ENCODE measurements at regions not wholly inside any gene's neighbourhood (a gene's known extent, or its start where the extent isn't known, plus 50 kb on each side); places are given as distances from the start of the nearest gene placed in this dataset.

DNA sequence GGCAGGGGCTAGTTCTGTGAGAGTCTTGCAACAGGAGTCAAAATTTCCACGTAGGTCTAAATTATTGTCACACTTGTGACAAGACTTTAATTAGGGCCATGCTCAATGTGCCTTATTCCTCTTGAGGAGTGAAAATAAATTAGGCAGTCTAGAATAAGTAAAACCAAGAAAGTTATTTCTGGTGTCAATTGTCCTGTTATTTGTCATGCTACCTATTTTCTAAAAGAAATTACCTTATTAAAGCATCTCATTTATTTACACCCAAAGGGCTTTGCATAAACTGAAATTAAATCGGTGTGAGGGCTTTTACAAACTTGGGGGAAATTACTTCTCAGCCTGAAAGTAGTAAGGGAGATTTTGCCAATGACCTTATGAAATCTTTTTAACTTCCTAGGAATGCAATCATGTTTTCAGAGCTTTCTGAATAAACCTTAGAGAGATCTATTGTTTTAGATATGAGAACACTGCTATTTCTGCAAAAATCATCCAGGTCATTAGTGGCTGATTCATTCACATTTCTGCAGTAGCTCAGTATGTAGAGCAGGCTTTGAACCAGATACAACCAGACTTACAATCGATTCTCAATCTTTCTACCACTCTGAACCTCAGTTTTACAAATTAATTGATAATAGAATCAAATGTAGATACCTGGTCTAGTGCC lies 221.2 kb upstream of the SAMSN1 start:
- no peaks in the 10 kb centered on the region for H3K27me3 ChIP-seq (ENCODE audit: control insufficient read depth, insufficient read depth)
- ATAC-seq (no peak), DNase-seq (no peak)
- H3K27ac ChIP-seq (ENCODE audit: low read length) = no peak overlapping the region
- no peaks in the 10 kb centered on the region for H3K9me3 ChIP-seq (ENCODE audit: control insufficient read depth, low read length)
- no peaks in the 10 kb centered on the region for H3K4me1 ChIP-seq (ENCODE audit: control insufficient read depth, insufficient read depth, low read length)
- no peak overlapping the region for H3K4me3 ChIP-seq (ENCODE audit: low read length)
- 79% methylated on average over 3 of the region's 3 CpGs for WGBS
- intact Hi-C loops (cut with DNase I) = no loop called here

DNA sequence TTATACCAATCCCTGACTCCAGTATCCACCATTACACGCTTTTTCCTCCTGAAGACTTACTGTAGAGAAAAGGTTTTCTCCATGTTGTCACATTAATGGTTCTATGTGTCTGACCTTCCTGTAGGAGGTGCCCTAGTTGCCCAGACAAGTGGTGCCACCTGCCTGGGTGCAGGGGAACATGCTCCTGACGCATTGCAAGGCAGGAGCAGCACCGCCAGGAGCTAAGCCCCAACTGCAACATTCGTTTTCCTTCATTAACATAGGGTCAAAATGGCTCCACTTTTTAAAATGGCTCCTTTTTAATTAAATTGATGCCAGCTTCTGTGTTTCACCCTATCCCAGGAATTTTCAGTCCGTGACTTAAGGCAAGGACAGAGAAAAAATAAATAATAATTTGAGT lies 220.1 kb upstream of the SAMSN1 start:
- ATAC-seq (no peak), DNase-seq (no peak)
- Histone ChIP-seq H3K27me3 (ENCODE audit: control insufficient read depth, insufficient read depth) (no peaks in the 10 kb centered on the region), H3K27ac (ENCODE audit: low read length) (no peak overlapping the region), H3K4me3 (ENCODE audit: low read length) (no peak overlapping the region), H3K4me1 (ENCODE audit: control insufficient read depth, insufficient read depth, low read length) (no peaks in the 10 kb centered on the region), H3K9me3 (ENCODE audit: control insufficient read depth, low read length) (no peaks in the 10 kb centered on the region)
- 81% methylated on average over 5 of the region's 5 CpGs for WGBS
- intact Hi-C loops (cut with DNase I) = no loop called here

DNA sequence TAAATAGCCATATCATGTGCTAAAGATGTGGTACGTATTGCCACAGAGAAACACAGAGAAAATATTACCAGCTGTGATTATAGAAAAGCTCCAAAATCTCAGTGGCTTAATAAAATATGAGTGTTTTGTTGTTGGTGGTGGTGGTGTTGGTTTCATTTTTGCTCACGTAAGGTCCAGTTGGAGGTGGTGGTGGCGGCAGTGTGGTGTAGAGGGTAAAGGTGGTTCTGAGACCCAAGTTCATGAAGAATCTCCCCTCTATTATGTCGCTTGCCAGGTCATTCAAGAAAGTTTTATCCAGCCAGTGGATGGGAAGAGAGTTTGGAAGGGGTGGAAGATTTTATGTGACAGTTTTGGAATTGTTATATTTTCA lies 217.6 kb upstream of the SAMSN1 start:
- WGBS = 71% methylated on average over 4 of the region's 4 CpGs

DNA sequence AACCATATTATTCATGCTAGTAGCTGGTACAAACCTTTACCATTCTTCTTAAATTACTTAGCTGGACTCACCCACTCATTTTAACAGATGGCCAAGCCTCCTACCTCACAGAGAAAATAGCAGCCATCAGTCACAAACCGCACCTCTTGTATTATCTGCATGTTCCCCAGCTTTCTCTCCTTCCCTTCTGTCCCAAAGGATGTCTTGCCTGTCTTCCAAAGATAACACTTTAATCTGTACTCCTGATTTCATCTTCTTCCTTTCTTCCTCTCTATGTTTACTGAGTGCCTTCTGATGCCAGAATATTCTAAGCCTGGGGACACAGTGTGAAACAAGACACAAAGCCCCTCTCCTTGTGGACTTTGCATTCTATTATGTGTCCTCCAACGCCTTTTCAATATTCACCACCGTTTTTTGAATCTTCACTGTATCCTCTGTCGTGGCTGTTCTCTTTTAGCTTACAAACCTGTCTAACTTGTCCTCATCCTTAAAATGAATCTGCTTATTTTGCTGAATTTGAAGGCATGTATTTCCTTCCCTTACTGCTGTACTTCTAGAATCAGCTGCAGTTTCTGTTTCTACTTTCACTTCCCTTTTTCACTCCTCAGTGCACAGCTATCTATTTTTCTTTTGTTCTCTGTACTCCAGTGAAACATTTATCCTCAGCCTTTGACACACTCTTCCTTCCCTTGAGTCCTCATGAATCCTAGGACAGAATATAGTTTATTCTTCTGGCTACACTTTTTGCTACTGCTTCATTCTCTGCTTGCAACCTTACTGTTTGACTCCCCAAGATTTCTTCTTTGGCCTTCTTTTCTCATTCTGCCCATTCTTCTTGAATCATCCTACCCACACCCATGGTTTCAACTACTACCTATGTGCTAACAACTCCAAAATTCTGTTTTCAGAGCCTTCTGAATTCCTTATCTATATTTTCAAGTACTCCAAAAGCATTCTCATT lies 216.9 kb upstream of the SAMSN1 start:
- ATAC-seq = peak; percentile 41 to 48

More for the DNA sequence above, 217.6 kb upstream of the SAMSN1 start:
- DNase-seq (no peak), ATAC-seq (no peak)
- H3K9me3 ChIP-seq (ENCODE audit: control insufficient read depth, low read length) = no peaks in the 10 kb centered on the region
- intact Hi-C loops (cut with DNase I) = no loop called here
- H3K27ac ChIP-seq (ENCODE audit: low read length) = no peak overlapping the region
- H3K27me3 ChIP-seq (ENCODE audit: control insufficient read depth, insufficient read depth) = no peaks in the 10 kb centered on the region
- no peaks in the 10 kb centered on the region for H3K4me1 ChIP-seq (ENCODE audit: control insufficient read depth, insufficient read depth, low read length)
- H3K4me3 ChIP-seq (ENCODE audit: low read length) = no peak overlapping the region

DNA sequence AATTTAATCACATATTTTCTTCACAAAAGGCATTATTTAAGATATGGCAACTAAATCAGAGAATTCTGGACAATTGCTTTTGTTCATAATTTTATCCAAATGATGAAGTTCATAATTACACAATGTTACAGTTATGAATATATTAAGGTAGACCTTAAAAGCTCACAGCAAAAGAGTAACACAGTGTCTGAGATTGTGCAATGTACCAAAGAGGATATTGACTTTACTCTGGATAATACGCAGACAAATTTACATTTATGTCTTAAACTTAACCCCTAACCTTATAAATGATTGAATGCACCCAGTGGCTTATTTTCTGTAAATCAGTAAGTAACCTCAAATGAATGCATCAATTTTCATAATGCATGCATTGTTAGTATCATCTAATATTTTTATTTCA lies 216.2 kb upstream of the SAMSN1 start:
- Histone ChIP-seq H3K4me3 (ENCODE audit: low read length) (no peak overlapping the region), H3K9me3 (ENCODE audit: control insufficient read depth, low read length) (no peaks in the 10 kb centered on the region), H3K4me1 (ENCODE audit: control insufficient read depth, insufficient read depth, low read length) (no peaks in the 10 kb centered on the region), H3K27me3 (ENCODE audit: control insufficient read depth, insufficient read depth) (no peaks in the 10 kb centered on the region), H3K27ac (ENCODE audit: low read length) (no peak overlapping the region)
- WGBS = 70% methylated on average over 1 of the region's 1 CpG
- DNase-seq (no peak), ATAC-seq (no peak)
- intact Hi-C loops (cut with DNase I) = no loop called here

More for the DNA sequence above, 216.9 kb upstream of the SAMSN1 start:
- no peaks in the 10 kb centered on the region for H3K27me3 ChIP-seq (ENCODE audit: control insufficient read depth, insufficient read depth)
- 31% methylated on average over 4 of the region's 4 CpGs for WGBS
- no peak overlapping the region for H3K4me3 ChIP-seq (ENCODE audit: low read length)
- no peak overlapping the region for H3K27ac ChIP-seq (ENCODE audit: low read length)
- DNase-seq = no peak
- no peaks in the 10 kb centered on the region for H3K9me3 ChIP-seq (ENCODE audit: control insufficient read depth, low read length)
- no peaks in the 10 kb centered on the region for H3K4me1 ChIP-seq (ENCODE audit: control insufficient read depth, insufficient read depth, low read length)
- intact Hi-C loops (cut with DNase I) = no loop called here

DNA sequence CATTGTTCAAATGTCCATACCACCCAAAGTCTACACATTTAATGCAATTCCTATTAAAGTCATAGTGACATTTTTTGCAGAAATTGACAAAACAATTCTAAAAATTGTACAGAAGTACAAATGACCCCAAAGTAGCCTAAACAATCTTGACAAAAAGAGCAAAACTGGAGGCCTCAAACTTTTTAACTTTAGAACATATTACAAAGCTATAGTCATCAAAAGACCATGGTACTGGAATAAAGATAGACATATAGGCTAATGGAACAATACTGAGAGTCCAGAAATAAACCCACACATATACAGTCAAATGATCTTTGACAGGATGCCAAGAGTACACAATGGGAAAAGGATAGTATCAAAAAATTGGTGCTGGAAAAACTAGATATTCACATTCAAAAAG lies 213.2 kb upstream of the SAMSN1 start:
- Histone ChIP-seq H3K4me1 (ENCODE audit: control insufficient read depth, insufficient read depth, low read length) (no peaks in the 10 kb centered on the region), H3K27me3 (ENCODE audit: control insufficient read depth, insufficient read depth) (no peaks in the 10 kb centered on the region), H3K4me3 (ENCODE audit: low read length) (no peak overlapping the region), H3K9me3 (ENCODE audit: control insufficient read depth, low read length) (no peaks in the 10 kb centered on the region), H3K27ac (ENCODE audit: low read length) (no peak overlapping the region)
- ATAC-seq (no peak), DNase-seq (no peak)
- intact Hi-C loops (cut with DNase I) = no loop called here

DNA sequence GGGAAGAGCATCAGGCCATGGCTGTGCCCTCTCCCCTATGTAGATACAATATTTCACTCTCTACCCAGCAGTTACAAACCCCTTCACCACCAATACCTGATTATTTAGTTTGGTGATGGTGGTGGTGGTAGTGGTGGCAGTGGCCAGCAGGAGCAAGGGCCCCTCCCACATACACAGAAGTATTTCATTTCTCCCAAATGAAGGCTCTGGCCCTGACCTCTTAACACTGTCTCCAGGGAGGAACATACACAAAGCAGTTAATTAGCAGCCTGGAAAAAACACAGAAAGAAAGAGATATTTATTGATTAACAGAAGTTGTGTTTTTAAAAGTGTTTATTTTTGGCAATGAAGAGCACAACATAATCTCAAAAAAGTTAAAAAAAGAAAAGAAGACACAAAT lies 212.7 kb upstream of the SAMSN1 start:
- ATAC-seq (no peak), DNase-seq (no peak)
- H3K4me3 ChIP-seq (ENCODE audit: low read length) = no peak overlapping the region
- H3K4me1 ChIP-seq (ENCODE audit: control insufficient read depth, insufficient read depth, low read length) = no peaks in the 10 kb centered on the region
- H3K9me3 ChIP-seq (ENCODE audit: control insufficient read depth, low read length) = no peaks in the 10 kb centered on the region
- intact Hi-C loops (cut with DNase I) = no loop called here
- no peak overlapping the region for H3K27ac ChIP-seq (ENCODE audit: low read length)
- H3K27me3 ChIP-seq (ENCODE audit: control insufficient read depth, insufficient read depth) = no peaks in the 10 kb centered on the region

DNA sequence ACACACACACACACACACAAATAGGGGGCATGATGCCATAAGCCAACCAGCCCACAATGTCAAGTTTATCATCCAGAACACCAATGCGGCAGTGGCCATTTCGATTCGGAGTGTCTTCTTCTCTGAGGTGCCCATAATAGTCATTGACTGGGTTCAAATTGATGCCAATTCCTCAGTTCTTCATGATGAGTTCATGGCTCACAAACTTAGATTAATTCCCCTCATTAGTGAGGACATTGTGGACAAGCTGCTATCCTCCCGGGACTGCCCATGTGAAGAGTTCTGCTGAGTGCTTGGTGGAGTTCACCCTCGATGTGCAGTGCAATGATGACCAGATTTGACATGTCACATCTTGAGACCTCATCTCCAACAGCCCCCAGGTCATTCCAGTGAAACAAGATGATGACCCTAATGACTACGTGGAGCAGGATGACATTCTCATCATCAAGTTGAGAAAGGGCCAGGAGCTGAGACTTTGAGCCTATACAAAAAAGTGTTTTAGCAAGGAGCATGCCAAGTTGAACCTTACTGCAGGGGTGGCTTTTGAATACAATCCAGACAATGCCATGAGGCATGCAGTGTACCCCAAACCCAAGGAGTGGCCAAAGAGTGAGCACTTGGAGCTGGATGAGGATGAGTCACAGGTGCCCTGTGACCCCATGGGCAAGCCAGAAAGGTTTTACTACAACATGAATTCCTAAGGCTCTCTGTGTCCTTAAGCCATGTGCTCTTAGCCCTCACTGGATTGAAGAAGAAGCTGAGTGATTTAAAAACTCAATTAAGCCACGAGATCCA lies 211.6 kb upstream of the SAMSN1 start:
- intact Hi-C loops (cut with DNase I) = no loop called here
- ATAC-seq (no peak), DNase-seq (no peak)
- Histone ChIP-seq H3K9me3 (ENCODE audit: control insufficient read depth, low read length) (no peaks in the 10 kb centered on the region), H3K27me3 (ENCODE audit: control insufficient read depth, insufficient read depth) (no peaks in the 10 kb centered on the region), H3K27ac (ENCODE audit: low read length) (no peak overlapping the region), H3K4me3 (ENCODE audit: low read length) (no peak overlapping the region), H3K4me1 (ENCODE audit: control insufficient read depth, insufficient read depth, low read length) (no peaks in the 10 kb centered on the region)
- WGBS = 86% methylated on average over 7 of the region's 7 CpGs

DNA sequence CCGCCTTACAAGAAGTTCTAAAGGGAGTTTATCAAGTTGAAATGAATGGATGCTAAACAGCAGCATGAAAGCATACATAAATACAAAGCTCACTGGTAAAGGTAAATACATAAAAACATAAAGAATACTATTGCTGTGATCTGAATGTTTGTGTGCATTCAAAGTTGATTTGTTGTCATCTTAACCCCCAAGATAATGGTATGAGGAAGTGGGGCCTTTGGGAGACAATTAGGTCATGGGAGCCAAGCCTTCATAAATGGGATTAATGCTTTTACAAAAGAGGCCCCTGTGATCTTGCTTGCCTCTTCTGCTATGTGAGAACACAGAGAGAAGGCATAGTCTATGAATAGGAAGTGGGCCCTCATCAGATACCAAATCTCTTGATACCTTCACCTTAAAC lies 209.0 kb upstream of the SAMSN1 start:
- Histone ChIP-seq H3K4me3 (ENCODE audit: low read length) (no peak overlapping the region), H3K27ac (ENCODE audit: low read length) (no peak overlapping the region), H3K9me3 (ENCODE audit: control insufficient read depth, low read length) (no peaks in the 10 kb centered on the region), H3K4me1 (ENCODE audit: control insufficient read depth, insufficient read depth, low read length) (no peaks in the 10 kb centered on the region), H3K27me3 (ENCODE audit: control insufficient read depth, insufficient read depth) (no peaks in the 10 kb centered on the region)
- intact Hi-C loops (cut with DNase I) = no loop called here
- 94% methylated on average over 1 of the region's 1 CpG for WGBS
- DNase-seq (no peak), ATAC-seq (no peak)

DNA sequence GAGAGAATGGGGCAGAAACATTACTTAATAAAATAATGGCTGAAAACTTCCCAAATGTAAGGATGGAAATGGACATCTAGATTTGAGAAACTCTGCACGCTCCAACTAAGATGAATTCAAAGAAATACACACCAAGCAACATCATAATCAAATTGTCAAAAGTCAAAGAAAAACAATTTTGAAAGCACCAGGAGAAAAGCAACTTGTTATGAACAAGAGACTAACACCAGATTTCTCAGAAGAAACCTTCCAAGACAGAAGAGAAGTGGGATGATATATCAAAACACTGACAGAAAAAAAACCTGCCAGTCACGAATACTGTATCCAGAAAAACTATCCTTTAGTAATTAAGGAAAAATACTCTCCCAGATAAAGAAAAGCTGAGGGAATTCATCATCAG lies 208.6 kb upstream of the SAMSN1 start:
- Histone ChIP-seq H3K27ac (ENCODE audit: low read length) (no peak overlapping the region), H3K27me3 (ENCODE audit: control insufficient read depth, insufficient read depth) (no peaks in the 10 kb centered on the region), H3K4me3 (ENCODE audit: low read length) (no peak overlapping the region), H3K4me1 (ENCODE audit: control insufficient read depth, insufficient read depth, low read length) (no peaks in the 10 kb centered on the region), H3K9me3 (ENCODE audit: control insufficient read depth, low read length) (no peaks in the 10 kb centered on the region)
- intact Hi-C loops (cut with DNase I) = no loop called here
- 87% methylated on average over 2 of the region's 2 CpGs for WGBS
- DNase-seq (no peak), ATAC-seq (no peak)

DNA sequence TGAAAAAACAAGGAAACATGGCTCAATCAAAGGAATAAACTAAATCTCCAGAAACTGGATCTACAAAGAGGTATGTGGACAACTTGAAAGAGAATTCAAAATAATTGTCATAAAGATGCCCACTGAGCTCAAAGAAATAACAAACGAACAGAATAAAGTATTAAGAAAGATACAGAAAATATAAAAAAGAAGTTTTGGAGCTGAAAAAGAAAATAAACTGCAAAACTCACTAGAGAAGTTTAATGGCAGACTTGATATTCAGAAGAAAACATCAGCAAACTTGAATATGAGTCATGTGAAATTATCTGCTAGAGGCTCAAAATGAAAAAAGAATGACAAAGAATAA lies 208.1 kb upstream of the SAMSN1 start:
- intact Hi-C loops (cut with DNase I) = no loop called here
- H3K27ac ChIP-seq (ENCODE audit: low read length) = no peak overlapping the region
- H3K9me3 ChIP-seq (ENCODE audit: control insufficient read depth, low read length) = no peaks in the 10 kb centered on the region
- H3K4me1 ChIP-seq (ENCODE audit: control insufficient read depth, insufficient read depth, low read length) = no peaks in the 10 kb centered on the region
- H3K27me3 ChIP-seq (ENCODE audit: control insufficient read depth, insufficient read depth) = no peaks in the 10 kb centered on the region
- DNase-seq = no peak
- ATAC-seq = no peak
- WGBS = 71% methylated on average over 1 of the region's 1 CpG
- no peak overlapping the region for H3K4me3 ChIP-seq (ENCODE audit: low read length)
